ENCODE measurements at regions not wholly inside any gene's neighbourhood (a gene's known extent, or its start where the extent isn't known, plus 50 kb on each side); places are given as distances from the start of the nearest gene placed in this dataset.

GRCh38 chr13:85314686-85315085 is 484.5 kb downstream of the SLITRK6 start:
- Histone ChIP-seq H2AFZ (ENCODE audit: low read length) (no peak overlapping the region), H3K27ac (ENCODE audit: low read depth, low read length, poor library complexity, severe bottlenecking) (no peak overlapping the region), H3K4me3 (ENCODE audit: low read depth, low read length, poor library complexity, severe bottlenecking) (no peak overlapping the region), H3K79me2 (ENCODE audit: insufficient read depth, low read depth, low read length) (no peaks in the 10 kb centered on the region), H3K36me3 (ENCODE audit: insufficient read depth, low read length) (no peaks in the 10 kb centered on the region), H3K4me2 (ENCODE audit: low read length) (no peak overlapping the region), H3K9me2 (ENCODE audit: insufficient read depth, low read length) (no peaks in the 10 kb centered on the region), H3K9me3 (ENCODE audit: low read length) (0 out of 2 replicates have a peak, but pooled peaks cover 3% of the 10 kb centered on the region), H3K4me1 (ENCODE audit: insufficient read depth, low read length, poor library complexity, severe bottlenecking) (no peaks in the 10 kb centered on the region), H4K20me1 (ENCODE audit: insufficient read depth, low read length) (no peaks in the 10 kb centered on the region)
- CTCF ChIA-PET (ENCODE audit: unreplicated experiment) = no interaction called here
- POLR2A ChIA-PET = interaction anchor here (0.7 kb wide), 1 partner anchor 13 kb away, joined by 3 read pairs; no protein-coding TSS in a partner anchor
- intact Hi-C loops (cut with micrococcal nuclease; ENCODE audit: unreplicated experiment) = no loop called here
- TF ChIP-seq CTCF (conservative IDR thresholded peaks at IDR 0.05; ENCODE audit: low read length) (no peak), EZH2phosphoT487 (IDR thresholded peaks at IDR 0.05; ENCODE audit: borderline replicate concordance, low read depth, low read length) (no peak)
- no peak for DNase-seq (ENCODE audit: low spot score)
- BruUV-seq (replicated peaks) = no TSS peak

GRCh38 chr13:85313761-85314503 is 485.3 kb downstream of the SLITRK6 start:
- BruUV-seq (replicated peaks) = no TSS peak
- no peak overlapping the region for H3K4me3 ChIP-seq (ENCODE audit: low read depth, low read length, poor library complexity, severe bottlenecking)
- H4K20me1 ChIP-seq (ENCODE audit: insufficient read depth, low read length) = no peaks in the 10 kb centered on the region
- ChIA-PET POLR2A (interaction anchor here (0.7 kb wide), 1 partner anchor 196 kb away, joined by 3 read pairs; no protein-coding TSS in a partner anchor), CTCF (ENCODE audit: unreplicated experiment) (no interaction called here)
- intact Hi-C loops (cut with micrococcal nuclease; ENCODE audit: unreplicated experiment) = no loop called here
- no peaks in the 10 kb centered on the region for H3K79me2 ChIP-seq (ENCODE audit: insufficient read depth, low read depth, low read length)
- H3K9me3 ChIP-seq (ENCODE audit: low read length) = peaks cover 5% of the 10 kb centered on the region; the same call in 1 of the 2 replicates
- H3K36me3 ChIP-seq (ENCODE audit: insufficient read depth, low read length) = no peaks in the 10 kb centered on the region
- H3K4me2 ChIP-seq (ENCODE audit: low read length) = no peak overlapping the region
- H3K27ac ChIP-seq (ENCODE audit: low read depth, low read length, poor library complexity, severe bottlenecking) = no peak overlapping the region
- DNase-seq (ENCODE audit: low spot score) = no peak
- no peaks in the 10 kb centered on the region for H3K4me1 ChIP-seq (ENCODE audit: insufficient read depth, low read length, poor library complexity, severe bottlenecking)
- TF ChIP-seq EZH2phosphoT487 (IDR thresholded peaks at IDR 0.05; ENCODE audit: borderline replicate concordance, low read depth, low read length) = no peak
- TF ChIP-seq CTCF (conservative IDR thresholded peaks at IDR 0.05; ENCODE audit: low read length) = no peak
- H2AFZ ChIP-seq (ENCODE audit: low read length) = no peak overlapping the region; the same call in 1 of the 2 replicates
- no peaks in the 10 kb centered on the region for H3K9me2 ChIP-seq (ENCODE audit: insufficient read depth, low read length)

DNA sequence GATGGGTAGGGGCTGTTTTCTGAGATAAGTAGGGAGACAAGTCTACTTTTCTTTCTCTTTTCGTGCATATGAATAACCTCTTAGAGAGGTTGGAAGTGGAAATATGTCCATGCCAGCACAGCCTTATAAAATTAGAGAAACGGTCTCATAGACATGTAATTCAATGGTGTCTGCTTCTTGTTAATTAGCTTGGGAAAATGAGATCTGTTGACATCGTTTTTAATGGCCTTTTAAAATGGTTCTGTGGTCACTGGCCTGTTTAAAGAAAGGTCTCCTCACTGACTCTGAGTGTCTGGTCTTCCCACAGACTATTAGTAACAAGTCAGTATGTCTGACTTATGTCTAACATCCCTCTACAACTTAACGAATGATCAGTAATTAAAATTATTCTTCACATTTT is 487.1 kb downstream of the SLITRK6 start:
- no peak overlapping the region for H3K27ac ChIP-seq (ENCODE audit: low read depth, low read length, poor library complexity, severe bottlenecking)
- peak overlapping the region; percentile 3; the same call in 1 of the 2 replicates for H2AFZ ChIP-seq (ENCODE audit: low read length)
- no peak overlapping the region for H3K4me3 ChIP-seq (ENCODE audit: low read depth, low read length, poor library complexity, severe bottlenecking)
- H3K36me3 ChIP-seq (ENCODE audit: insufficient read depth, low read length) = no peaks in the 10 kb centered on the region
- POLR2A ChIA-PET = interaction anchor here (1.0 kb wide), 1 partner anchor 28 kb away, joined by 3 read pairs; no protein-coding TSS in a partner anchor
- H3K4me1 ChIP-seq (ENCODE audit: insufficient read depth, low read length, poor library complexity, severe bottlenecking) = no peaks in the 10 kb centered on the region
- intact Hi-C loops (cut with micrococcal nuclease; ENCODE audit: unreplicated experiment) = no loop called here
- H3K9me2 ChIP-seq (ENCODE audit: insufficient read depth, low read length) = no peaks in the 10 kb centered on the region
- no peaks in the 10 kb centered on the region for H4K20me1 ChIP-seq (ENCODE audit: insufficient read depth, low read length)
- CTCF ChIA-PET (ENCODE audit: unreplicated experiment) = no interaction called here
- no peaks in the 10 kb centered on the region for H3K79me2 ChIP-seq (ENCODE audit: insufficient read depth, low read depth, low read length)
- TF ChIP-seq EZH2phosphoT487 (IDR thresholded peaks at IDR 0.05; ENCODE audit: borderline replicate concordance, low read depth, low read length) = no peak
- no peak for TF ChIP-seq CTCF (conservative IDR thresholded peaks at IDR 0.05; ENCODE audit: low read length)
- peaks cover 5% of the 10 kb centered on the region; the same call in 1 of the 2 replicates for H3K9me3 ChIP-seq (ENCODE audit: low read length)
- DNase-seq (ENCODE audit: low spot score) = no peak
- no peak overlapping the region for H3K4me2 ChIP-seq (ENCODE audit: low read length)
- BruUV-seq (replicated peaks) = no TSS peak
